H9 (cell line): ENCODE measurements at regions not wholly inside any gene's neighbourhood (a gene's known extent, or its start where the extent isn't known, plus 50 kb on each side); places are given as distances from the start of the nearest gene placed in this dataset.
"Not testable (repeated sequence)": the region's sequence is repeated elsewhere in the genome, so short reads cannot be mapped to it uniquely, and the experiment has no call there.

ENCODE experiments used
- DNase-seq: peaks from one replicate; pipeline ENCODE4 v3.0.0-alpha.2; 2017
- H2AFZ ChIP-seq: one replicate; pipeline ENCODE4 v1.6.1; 2013; ENCODE audit warnings: mild to moderate bottlenecking, low read length, control low read depth, moderate library complexity
- H2AK5ac ChIP-seq: 2 replicates; pipeline ENCODE4 v1.6.1; 2013; ENCODE audit warnings: low read length, control low read depth, mixed read lengths; ENCODE audit not compliant: insufficient read length
- H2BK120ac ChIP-seq: one replicate; pipeline ENCODE4 v1.6.1; 2013; ENCODE audit warnings: low read depth, mild to moderate bottlenecking, low read length, control low read depth, inconsistent platforms; ENCODE audit not compliant: poor library complexity, severe bottlenecking
- H2BK12ac ChIP-seq: 2 replicates; pipeline ENCODE4 v1.6.1; 2013; ENCODE audit warnings: low read length, control low read depth, mixed read lengths, low read depth; ENCODE audit not compliant: insufficient read length
- H2BK15ac ChIP-seq: 2 replicates; pipeline ENCODE4 v1.6.1; 2013; ENCODE audit warnings: low read depth, low read length, control low read depth
- H2BK20ac ChIP-seq: one replicate; pipeline ENCODE4 v1.6.1; 2013; ENCODE audit warnings: low read depth, mild to moderate bottlenecking, low read length, control low read depth, inconsistent platforms; ENCODE audit not compliant: poor library complexity, severe bottlenecking
- H2BK5ac ChIP-seq: 2 replicates; pipeline ENCODE4 v1.6.1; 2013; ENCODE audit warnings: low read length, control low read depth, mixed read lengths; ENCODE audit not compliant: insufficient read length
- H3K14ac ChIP-seq: 2 replicates; pipeline ENCODE4 v1.6.1; 2013; ENCODE audit warnings: low read length, control low read depth; ENCODE audit not compliant: insufficient read depth
- H3K18ac ChIP-seq: 2 replicates; pipeline ENCODE4 v1.6.1; 2013; ENCODE audit warnings: low read depth, mild to moderate bottlenecking, mixed read lengths, low read length, control low read depth; ENCODE audit not compliant: insufficient read length
- H3K23ac ChIP-seq: 2 replicates; pipeline ENCODE4 v1.6.1; 2013; ENCODE audit warnings: low read length, control low read depth, mixed read lengths, low read depth; ENCODE audit not compliant: insufficient read length
- H3K23me2 ChIP-seq: 2 replicates; pipeline ENCODE4 v1.6.1; 2013; ENCODE audit warnings: low read depth, mild to moderate bottlenecking, mixed read lengths, low read length, control low read depth; ENCODE audit not compliant: insufficient read length, poor library complexity, severe bottlenecking
- H3K27ac ChIP-seq: 2 replicates; pipeline ENCODE4 v1.5.1; 2013; ENCODE audit warnings: low read length, control low read depth, mixed read lengths, low read depth; ENCODE audit not compliant: insufficient read length
- H3K27me3 ChIP-seq: 2 replicates; pipeline ENCODE4 v1.6.1; 2013; ENCODE audit warnings: low read length, control low read depth, inconsistent platforms; ENCODE audit not compliant: insufficient read depth
- H3K4ac ChIP-seq: 2 replicates; pipeline ENCODE4 v1.6.1; 2013; ENCODE audit warnings: low read depth, mild to moderate bottlenecking, control low read depth, inconsistent platforms, low read length, moderate library complexity
- H3K4me1 ChIP-seq: 2 replicates; pipeline ENCODE4 v1.6.1; 2013; ENCODE audit warnings: low read length, control low read depth, inconsistent platforms; ENCODE audit not compliant: insufficient read depth
- H3K4me2 ChIP-seq: 2 replicates; pipeline ENCODE4 v1.6.1; 2013; ENCODE audit warnings: low read length, control low read depth, mixed read lengths; ENCODE audit not compliant: insufficient read length, insufficient read depth
- H3K56ac ChIP-seq: 2 replicates; pipeline ENCODE4 v1.6.1; 2013; ENCODE audit warnings: low read depth, mild to moderate bottlenecking, mixed read lengths, low read length, control low read depth; ENCODE audit not compliant: insufficient read length
- H3K79me1 ChIP-seq: 2 replicates; pipeline ENCODE4 v1.6.1; 2013; ENCODE audit warnings: low read depth, mild to moderate bottlenecking, moderate library complexity, low read length, control low read depth, inconsistent platforms; ENCODE audit not compliant: insufficient read depth, poor library complexity, severe bottlenecking
- H3K79me2 ChIP-seq: 2 replicates; pipeline ENCODE4 v1.6.1; 2013; ENCODE audit warnings: low read length, control low read depth, inconsistent platforms; ENCODE audit not compliant: insufficient read depth
- H3K9ac ChIP-seq: 2 replicates; pipeline ENCODE4 v1.6.1; 2013; ENCODE audit warnings: low read length, control low read depth, mixed read lengths; ENCODE audit not compliant: insufficient read length; ENCODE audit errors: extremely low read depth
- H3K9me3 ChIP-seq: one replicate; pipeline ENCODE4 v1.6.1; 2013; ENCODE audit warnings: low read depth, low read length, inconsistent platforms; ENCODE audit not compliant: control insufficient read depth
- H3T11ph ChIP-seq: one replicate; pipeline ENCODE4 v1.6.1; 2013; ENCODE audit warnings: mild to moderate bottlenecking, low read length, control low read depth, inconsistent platforms
- H4K20me1 ChIP-seq: one replicate; pipeline ENCODE4 v1.6.1; 2013; ENCODE audit not compliant: control insufficient read depth, insufficient read length, insufficient read depth
- H4K5ac ChIP-seq: 2 replicates; pipeline ENCODE4 v1.6.1; 2013; ENCODE audit warnings: low read depth, mild to moderate bottlenecking, mixed read lengths, low read length, control low read depth; ENCODE audit not compliant: insufficient read length
- H4K8ac ChIP-seq: replicated peaks from 2 replicates; pipeline ENCODE4 v1.6.1; 2013; ENCODE audit warnings: low read length, control low read depth, mixed read lengths, low read depth; ENCODE audit not compliant: insufficient read length
- H4K91ac ChIP-seq: 2 replicates; pipeline ENCODE4 v1.6.1; 2013; ENCODE audit warnings: low read depth, mild to moderate bottlenecking, moderate library complexity, mixed read lengths, low read length, control low read depth; ENCODE audit not compliant: insufficient read length
- H3K27ac Mint-ChIP-seq, 3 experiments: 2 replicates in 2 of 3; 3 replicates in 1 of 3; pipeline ENCODE4 v1.8.0; 2020 to 2021; ENCODE audit warnings: mixed read lengths in 3 of 3, mild to moderate bottlenecking in 1 of 3, moderate library complexity in 1 of 3
- H3K27me3 Mint-ChIP-seq: 2 replicates; pipeline ENCODE4 v1.8.0; 2021; ENCODE audit warnings: low read depth, mild to moderate bottlenecking, moderate library complexity, mixed read lengths
- H3K36me3 Mint-ChIP-seq, 3 experiments: 2 replicates in 2 of 3; 3 replicates in 1 of 3; pipeline ENCODE4 v1.8.0; 2020 to 2021; ENCODE audit warnings: low read depth in 3 of 3, mixed read lengths in 3 of 3; ENCODE audit not compliant: insufficient read depth in 1 of 3
- H3K4me1 Mint-ChIP-seq, 2 experiments: 2 replicates each; pipeline ENCODE4 v1.8.0; 2020; ENCODE audit warnings: mixed read lengths in 2 of 2
- H3K4me3 Mint-ChIP-seq, 2 experiments: 2 replicates in 1 of 2; 3 replicates in 1 of 2; pipeline ENCODE4 v1.8.0; 2020 to 2021; ENCODE audit warnings: mild to moderate bottlenecking in 2 of 2, mixed read lengths in 2 of 2, moderate library complexity in 1 of 2
- H3K9me3 Mint-ChIP-seq, 2 experiments: 2 replicates in 1 of 2; 3 replicates in 1 of 2; pipeline ENCODE4 v1.8.0; 2020; ENCODE audit warnings: mild to moderate bottlenecking in 2 of 2, mixed read lengths in 2 of 2, moderate library complexity in 1 of 2
- WGBS: extraction: QIAGEN DNeasy Blood & Tissue Kit; methylation state at CpG from one replicate; pipeline ENCODE4 v1.1.7; 2013; ENCODE audit warnings: missing lambda C conversion rate, low lambda C conversion rate, mixed read lengths; ENCODE audit not compliant: insufficient read length; ENCODE audit errors: extremely low coverage; 5-methylcytosine and 5-hydroxymethylcytosine counted together

GRCh38 chr2:87637249-87637990, 110.5 kb upstream of the PLGLB2 start:
- not testable (repeated sequence) for H3K56ac ChIP-seq, H3K4me1 ChIP-seq, H3K36me3 Mint-ChIP-seq, H4K8ac ChIP-seq, H2BK12ac ChIP-seq, H3K79me1 ChIP-seq, H3K23me2 ChIP-seq, H3K9ac ChIP-seq, H4K5ac ChIP-seq, H3K4ac ChIP-seq, H2BK5ac ChIP-seq, H3K18ac ChIP-seq, H3K9me3 Mint-ChIP-seq, H3T11ph ChIP-seq, H3K79me2 ChIP-seq, H3K4me1 Mint-ChIP-seq, H3K4me2 ChIP-seq, H2AFZ ChIP-seq, H3K4me3 Mint-ChIP-seq, H2BK120ac ChIP-seq, H3K23ac ChIP-seq, H3K9me3 ChIP-seq, DNase-seq, H3K14ac ChIP-seq, H2BK15ac ChIP-seq, H4K91ac ChIP-seq, H3K27me3 Mint-ChIP-seq, H3K27ac ChIP-seq, H3K27me3 ChIP-seq, H4K20me1 ChIP-seq, H2BK20ac ChIP-seq, H2AK5ac ChIP-seq, H3K27ac Mint-ChIP-seq
- WGBS: no CpG with 5 or more reads among the region's 15 CpGs

- not testable (repeated sequence) for H3K9me3 Mint-ChIP-seq, H3K36me3 Mint-ChIP-seq, DNase-seq, H4K20me1 ChIP-seq, H3K27me3 ChIP-seq, H3K27ac Mint-ChIP-seq, H3K56ac ChIP-seq, H3K27me3 Mint-ChIP-seq, H4K91ac ChIP-seq, H3K27ac ChIP-seq, H2AK5ac ChIP-seq, H3K4me1 ChIP-seq, H3K4me1 Mint-ChIP-seq, H3K23me2 ChIP-seq, H3K9ac ChIP-seq, H3T11ph ChIP-seq, H4K5ac ChIP-seq, H3K4me3 Mint-ChIP-seq, H2BK15ac ChIP-seq, H2BK120ac ChIP-seq, H3K4ac ChIP-seq, H3K23ac ChIP-seq, H3K14ac ChIP-seq, H2BK5ac ChIP-seq, H2AFZ ChIP-seq, H2BK20ac ChIP-seq, H2BK12ac ChIP-seq, H3K18ac ChIP-seq, H4K8ac ChIP-seq, H3K4me2 ChIP-seq, H3K79me1 ChIP-seq, H3K79me2 ChIP-seq, H3K9me3 ChIP-seq
- WGBS: no CpG with 5 or more reads among the region's 10 CpGs
Observed at GRCh38 chr2:87638114-87638807, 109.6 kb upstream of the PLGLB2 start.
